G401 (cell line): ENCODE measurements at regions not wholly inside any gene's neighbourhood (a gene's known extent, or its start where the extent isn't known, plus 50 kb on each side); places are given as distances from the start of the nearest gene placed in this dataset.
"Not testable (repeated sequence)": the region's sequence is repeated elsewhere in the genome, so short reads cannot be mapped to it uniquely, and the experiment has no call there.

Experiments used
- DNase-seq: peaks from one replicate; pipeline ENCODE4 v3.0.0-alpha.2; 2015; ENCODE audit warnings: low spot score
- in situ Hi-C: cut with HindIII; loops from 2 replicates; pipeline ENCODE4 v1.10.0; 2016; ENCODE audit warnings: low sequenced_read_pairs, mixed read lengths

GRCh38 chr7:119167431-119167830 is 942.9 kb downstream of the ANKRD7 start:
- in situ Hi-C loops = no loop called here

GRCh38 chr7:119172043-119172442 is 947.5 kb downstream of the ANKRD7 start:
- no peak for DNase-seq
- in situ Hi-C loops = no loop called here

More at GRCh38 chr7:119167431-119167830, 942.9 kb downstream of the ANKRD7 start:
- no peak for DNase-seq

GRCh38 chr7:119175911-119176627 is 951.6 kb downstream of the ANKRD7 start:
- in situ Hi-C loops = no loop called here
- DNase-seq = peak; percentile 95

DNA sequence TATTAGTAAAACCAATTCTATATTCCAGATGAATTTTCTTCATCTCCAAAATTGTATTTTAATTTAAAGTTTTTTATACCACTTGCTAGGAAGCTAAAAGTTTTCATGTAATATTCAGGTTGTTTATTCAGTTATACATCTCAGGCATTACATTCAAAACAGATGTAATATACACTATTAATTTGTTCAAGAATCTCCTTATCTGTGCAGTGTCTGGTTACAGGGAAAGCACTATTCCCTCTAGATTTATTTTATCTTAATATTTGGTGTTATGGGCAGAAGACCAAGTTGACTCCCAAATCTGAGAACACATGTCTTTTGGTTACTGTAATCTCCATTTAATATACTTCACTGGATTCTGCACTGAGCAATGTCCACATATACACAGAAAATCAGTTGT is 953.4 kb downstream of the ANKRD7 start:
- peak; percentile 23 for DNase-seq
- in situ Hi-C loops = no loop called here

DNA sequence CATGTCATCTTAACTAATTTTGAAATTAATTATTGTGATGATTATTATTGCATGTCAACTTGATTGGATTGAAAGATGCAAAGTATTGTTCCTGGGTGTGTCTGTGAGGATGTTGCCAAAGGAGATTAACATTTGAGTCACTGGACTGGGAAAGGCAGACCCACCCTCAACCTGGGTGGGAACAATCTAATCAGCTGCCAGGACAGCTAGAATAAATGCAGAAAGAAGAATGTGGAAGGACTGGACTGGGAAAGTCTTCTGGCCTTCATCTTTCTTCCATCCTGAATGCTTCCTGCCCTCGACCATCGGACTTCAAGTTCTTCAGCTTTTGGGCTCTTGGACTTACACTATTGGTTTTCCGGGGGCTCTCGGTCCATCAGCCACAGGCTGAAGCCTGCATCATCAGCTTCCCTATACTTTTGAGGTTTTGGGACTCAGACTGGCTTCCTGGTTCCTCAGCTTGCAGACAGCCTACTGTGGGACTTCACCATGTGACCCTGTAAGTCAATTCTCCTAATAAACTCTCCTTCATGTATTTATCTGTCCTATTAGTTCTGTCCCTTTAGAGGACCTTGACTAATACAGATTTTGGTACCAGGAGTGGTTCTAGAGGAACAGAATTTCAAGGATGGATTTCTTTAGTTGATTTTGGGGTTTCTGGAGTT is 959.8 kb downstream of the ANKRD7 start:
- DNase-seq = no peak
- in situ Hi-C loops = no loop called here

- in situ Hi-C loops = no loop called here
- DNase-seq = no peak
Measured at GRCh38 chr7:119196183-119196582, 971.7 kb downstream of the ANKRD7 start.

DNA sequence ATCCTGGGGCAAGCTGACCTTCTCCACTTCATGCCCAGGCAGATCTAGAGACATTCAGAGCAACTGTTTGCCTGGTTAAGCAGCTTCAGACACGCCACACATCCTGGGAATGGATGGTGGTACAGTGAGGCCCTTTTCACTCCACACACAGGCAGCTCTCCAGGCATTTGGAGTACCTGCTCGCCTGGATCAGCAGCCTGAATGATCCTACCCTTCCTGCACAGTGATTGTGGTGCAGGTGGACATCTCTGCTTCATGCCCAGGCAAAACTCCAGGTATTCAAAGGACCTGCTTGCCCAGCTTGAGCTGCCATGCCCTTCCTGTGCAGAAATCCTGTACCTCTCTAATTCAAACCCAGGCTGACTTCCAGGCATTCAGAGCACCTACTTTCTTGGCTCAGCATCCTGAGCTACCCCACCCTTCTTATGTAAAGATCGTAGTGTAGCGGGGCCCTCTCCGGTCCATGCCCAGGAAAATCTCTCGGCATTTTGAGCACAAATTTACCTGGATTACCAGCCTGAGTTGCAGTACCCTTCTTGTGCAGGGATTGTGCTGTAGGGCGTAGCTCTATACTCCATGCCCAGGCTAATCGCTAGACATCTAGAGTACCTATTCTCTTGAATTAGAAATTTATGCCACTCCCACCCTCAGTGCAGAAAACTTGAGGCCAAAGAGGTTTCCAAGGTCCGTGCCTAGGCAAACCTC is 972.8 kb downstream of the ANKRD7 start:
- in situ Hi-C loops = no loop called here
- DNase-seq = no peak

DNA sequence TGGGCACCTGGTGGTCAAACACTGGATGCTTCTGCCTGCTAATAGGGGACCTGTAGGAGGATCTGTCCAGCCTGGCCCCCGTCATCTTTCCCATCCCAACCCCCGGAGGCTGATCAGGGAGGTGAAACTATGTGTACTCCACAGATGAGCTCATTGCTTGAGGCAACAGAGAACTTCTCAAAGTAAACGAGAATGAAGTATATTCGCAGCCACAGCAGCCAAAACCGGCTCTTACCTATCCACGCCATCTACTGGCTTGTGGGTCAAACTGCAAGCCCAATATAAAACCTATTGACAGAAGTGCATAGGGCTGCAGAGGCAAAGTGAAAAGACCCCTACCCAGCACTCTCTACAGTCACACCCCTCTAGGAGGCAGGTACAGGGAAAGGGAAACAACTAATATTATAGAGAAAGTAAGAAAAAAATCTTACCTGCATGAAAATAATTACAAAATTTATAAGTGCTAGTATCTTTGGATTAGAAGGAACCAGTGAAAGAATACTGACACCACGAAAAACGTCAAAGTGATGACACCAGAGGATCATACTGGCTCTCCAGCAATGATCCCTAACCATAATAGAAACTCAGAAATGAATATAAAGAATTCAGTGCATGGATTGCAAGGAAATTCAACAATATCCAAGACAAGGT is 973.5 kb downstream of the ANKRD7 start:
- in situ Hi-C loops = no loop called here
- DNase-seq = no peak

GRCh38 chr7:119219663-119220062 is 995.2 kb downstream of the ANKRD7 start:
- in situ Hi-C loops = no loop called here
- DNase-seq = no peak

DNA sequence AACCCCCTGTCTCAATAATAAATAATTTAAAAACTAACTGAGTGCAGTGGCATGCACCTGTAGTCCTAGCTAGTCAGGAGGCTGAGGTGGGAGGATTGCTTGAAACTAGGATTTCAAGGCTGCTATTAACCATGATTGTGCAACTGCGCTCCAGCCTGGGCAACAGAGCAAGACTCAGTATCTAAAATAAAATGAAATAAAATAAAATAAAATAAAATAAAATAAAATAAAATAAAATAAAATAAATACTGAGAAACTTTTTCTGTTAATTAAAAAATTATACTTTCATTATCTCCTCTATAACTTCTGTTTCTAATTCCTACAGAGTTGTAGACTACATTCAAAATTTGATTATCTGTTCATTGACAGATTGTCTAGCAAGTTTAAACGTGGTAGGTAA is 999.4 kb downstream of the ANKRD7 start:
- DNase-seq = no peak
- in situ Hi-C loops = no loop called here

- DNase-seq = no peak
- in situ Hi-C loops = no loop called here
Measured at GRCh38 chr7:119228482-119228881, 1004.0 kb downstream of the ANKRD7 start.

GRCh38 chr7:119232091-119232490 is 1007.6 kb downstream of the ANKRD7 start:
- in situ Hi-C loops = no loop called here
- DNase-seq = peak; percentile 92

DNA sequence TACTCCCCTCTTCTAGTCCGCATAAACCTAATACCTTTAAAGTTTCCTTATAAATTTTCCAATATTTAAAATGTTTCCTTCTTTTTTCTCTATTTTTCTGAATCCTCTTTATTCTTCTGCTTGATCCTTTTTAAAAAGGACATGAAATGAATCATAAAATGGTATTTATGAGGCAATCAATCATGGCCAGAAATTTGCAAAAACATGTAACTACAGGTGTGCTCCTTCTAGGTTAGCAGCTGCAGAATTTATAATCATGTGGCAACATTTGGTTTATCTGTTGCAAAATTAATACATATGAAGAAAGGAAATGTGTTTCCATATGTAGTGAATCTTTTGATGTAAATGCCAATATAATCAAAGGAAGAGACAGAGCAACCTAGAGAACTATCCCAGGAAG is 1008.5 kb downstream of the ANKRD7 start:
- no peak for DNase-seq
- in situ Hi-C loops = no loop called here

DNA sequence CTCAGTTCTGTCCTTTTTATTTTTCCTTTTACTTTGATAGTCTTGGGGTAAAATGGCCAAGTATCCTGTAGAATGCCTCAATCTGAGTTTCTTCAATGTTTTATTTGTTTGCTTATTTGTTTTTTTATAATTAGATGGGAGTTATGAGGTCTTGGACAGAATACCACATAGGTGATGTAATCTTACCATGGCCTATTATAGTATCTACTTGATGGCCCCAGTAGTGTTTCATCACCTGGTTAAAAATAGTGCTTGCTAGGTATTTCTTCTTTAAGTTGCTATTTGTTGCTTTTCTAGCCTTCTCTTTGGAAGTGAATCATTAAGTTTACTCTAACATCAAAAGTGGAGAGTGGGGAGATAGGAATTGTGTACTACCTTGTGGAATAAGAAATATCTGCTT is 1020.0 kb upstream of the KCND2 start:
- in situ Hi-C loops = no loop called here
- no peak for DNase-seq

DNA sequence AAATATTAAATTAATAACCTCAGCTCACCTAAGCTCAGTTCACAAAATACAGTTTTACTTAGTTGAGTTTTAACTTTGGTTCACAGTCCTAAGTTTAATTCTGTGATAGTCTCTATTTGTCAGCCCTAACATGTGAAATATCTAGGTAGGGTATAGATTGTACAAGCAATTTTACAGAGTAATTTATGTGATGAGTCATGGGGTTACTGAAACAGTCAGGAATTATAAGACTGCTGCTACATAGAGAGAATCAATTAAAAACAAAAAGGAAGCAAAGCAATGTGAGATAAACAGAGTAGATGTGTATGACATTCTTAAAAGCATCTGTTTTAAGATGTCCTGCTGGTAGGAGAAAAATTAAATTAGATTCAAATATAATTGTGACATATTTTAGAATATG is 1018.2 kb upstream of the KCND2 start:
- DNase-seq = peak; percentile 73
- in situ Hi-C loops = no loop called here

GRCh38 chr7:119256001-119256400 is 1017.0 kb upstream of the KCND2 start:
- DNase-seq = peak; percentile 93

GRCh38 chr7:119256446-119257131 is 1016.4 kb upstream of the KCND2 start:
- peak; percentile 98 for DNase-seq
- in situ Hi-C loops = no loop called here

More at GRCh38 chr7:119256001-119256400, 1017.0 kb upstream of the KCND2 start:
- in situ Hi-C loops = no loop called here

DNA sequence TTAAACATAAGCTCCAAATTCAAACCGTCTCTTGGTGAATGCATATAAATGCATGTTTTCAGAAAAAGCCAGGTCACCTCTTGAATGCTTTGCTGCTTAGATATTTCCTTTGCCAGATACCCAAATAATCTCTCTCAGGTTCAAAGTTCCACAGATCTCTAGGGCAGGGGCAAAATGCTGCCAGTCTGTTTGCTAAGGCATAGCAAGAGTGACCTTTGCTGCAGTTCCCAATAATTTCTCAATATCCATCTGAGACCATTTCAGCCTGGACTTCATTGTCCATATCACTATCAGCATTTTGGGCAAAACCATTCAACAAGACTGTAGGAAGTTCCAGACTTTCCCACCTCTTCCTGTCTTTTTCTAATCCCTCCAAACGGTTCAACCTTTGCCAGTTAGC is 1006.2 kb upstream of the KCND2 start:
- in situ Hi-C loops, DNase-seq: not testable (repeated sequence)

GRCh38 chr7:119270045-119270464 is 1002.9 kb upstream of the KCND2 start:
- in situ Hi-C loops = no loop called here
- peak; percentile 53 for DNase-seq
